ENCODE measurements at regions not wholly inside any gene's neighbourhood (a gene's known extent, or its start where the extent isn't known, plus 50 kb on each side); places are given as distances from the start of the nearest gene placed in this dataset.
A peak's percentile ranks its signal among the peaks of the same experiment; 100 is the strongest.
"Not testable (repeated sequence)": the region's sequence is repeated elsewhere in the genome, so short reads cannot be mapped to it uniquely, and the experiment has no call there.

DNA sequence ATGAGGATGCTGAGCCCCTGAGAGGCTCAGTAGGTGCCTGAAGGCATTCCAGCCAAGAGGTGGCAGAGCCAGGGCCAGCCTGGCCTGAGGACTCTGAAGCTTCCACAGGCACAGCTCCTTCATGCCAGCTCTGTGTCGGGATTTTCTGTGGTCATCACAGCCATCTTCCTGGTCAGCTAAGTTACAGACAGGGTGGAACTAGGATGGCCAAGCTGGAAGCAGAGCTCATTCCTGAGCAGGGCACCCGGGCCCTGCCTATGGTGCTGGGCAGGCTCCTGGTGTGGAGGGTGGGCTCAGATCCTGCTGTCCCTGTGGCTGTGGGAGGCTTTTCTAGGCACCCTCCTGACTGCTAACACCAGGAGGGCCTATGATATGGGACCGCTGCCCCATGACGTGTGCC is 2882.3 kb downstream of the RPIA start:
- not testable (repeated sequence) for H3K36me3 ChIP-seq (ENCODE audit: control insufficient read depth, insufficient read depth, low read length); H3K79me1 ChIP-seq (ENCODE audit: low read length); H2BK5ac ChIP-seq (ENCODE audit: low read length); H3K4ac ChIP-seq (ENCODE audit: low read depth, low read length); H3K23ac ChIP-seq (ENCODE audit: low read length); H3K27ac ChIP-seq (ENCODE audit: low read depth, low read length); H3K79me2 ChIP-seq (ENCODE audit: control insufficient read depth, insufficient read depth, low read length); H3K9ac ChIP-seq (ENCODE audit: low read length); DNase-seq; H2AK5ac ChIP-seq (ENCODE audit: low read length); H3K4me2 ChIP-seq (ENCODE audit: low read length); H2BK15ac ChIP-seq (replicated peaks; ENCODE audit: low read depth); H2BK120ac ChIP-seq (ENCODE audit: low read depth, low read length); H4K5ac ChIP-seq (ENCODE audit: low read length); H3K56ac ChIP-seq (ENCODE audit: low read length); H4K8ac ChIP-seq (ENCODE audit: low read depth, low read length); H3K4me3 ChIP-seq (ENCODE audit: low read length); H3K18ac ChIP-seq (ENCODE audit: low read length); H3K4me1 ChIP-seq (ENCODE audit: control insufficient read depth, low read depth, low read length); H3K27me3 ChIP-seq (ENCODE audit: insufficient read depth, low read length, poor library complexity)
- WGBS (ENCODE audit: extremely low coverage, insufficient coverage, low lambda C conversion rate): no CpG with 5 or more reads among the region's 4 CpGs

GRCh38 chr2:91574255-91574654 is 2882.8 kb downstream of the RPIA start:
- peak; percentile 26 for DNase-seq
- not testable (repeated sequence) for H3K4me1 ChIP-seq (ENCODE audit: control insufficient read depth, low read depth, low read length); H3K4ac ChIP-seq (ENCODE audit: low read depth, low read length)

DNA sequence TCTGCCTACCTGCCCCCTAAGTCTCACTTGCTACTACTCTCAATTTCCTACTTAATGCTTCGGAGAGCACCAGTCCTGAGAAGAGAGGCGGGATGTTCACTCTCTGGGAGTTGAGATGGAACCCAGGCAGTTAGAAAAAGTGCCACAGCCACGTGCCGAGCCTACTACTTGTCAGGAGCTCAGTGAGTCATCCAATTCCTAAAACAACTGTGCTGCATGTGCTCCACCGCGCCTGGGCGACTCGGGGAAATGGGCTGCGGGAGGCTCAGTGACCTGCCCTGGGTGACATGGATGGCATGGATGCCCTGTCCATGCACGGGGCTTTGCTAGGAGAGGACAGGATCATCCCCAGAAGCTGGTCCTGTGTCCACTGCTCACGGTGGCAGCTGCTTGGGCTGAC is 2884.2 kb downstream of the RPIA start:
- H3K79me2 ChIP-seq (ENCODE audit: control insufficient read depth, insufficient read depth, low read length); H3K27me3 ChIP-seq (ENCODE audit: insufficient read depth, low read length, poor library complexity); H3K4me1 ChIP-seq (ENCODE audit: control insufficient read depth, low read depth, low read length); H3K56ac ChIP-seq (ENCODE audit: low read length); H3K36me3 ChIP-seq (ENCODE audit: control insufficient read depth, insufficient read depth, low read length); H3K4me3 ChIP-seq (ENCODE audit: low read length); H3K23ac ChIP-seq (ENCODE audit: low read length); H3K4ac ChIP-seq (ENCODE audit: low read depth, low read length); H4K5ac ChIP-seq (ENCODE audit: low read length); DNase-seq; H4K8ac ChIP-seq (ENCODE audit: low read depth, low read length); H3K18ac ChIP-seq (ENCODE audit: low read length); H2BK120ac ChIP-seq (ENCODE audit: low read depth, low read length); H3K79me1 ChIP-seq (ENCODE audit: low read length); H3K27ac ChIP-seq (ENCODE audit: low read depth, low read length); H3K4me2 ChIP-seq (ENCODE audit: low read length); H2BK5ac ChIP-seq (ENCODE audit: low read length); H3K9ac ChIP-seq (ENCODE audit: low read length); H2BK15ac ChIP-seq (replicated peaks; ENCODE audit: low read depth); H2AK5ac ChIP-seq (ENCODE audit: low read length): not testable (repeated sequence)
- WGBS (ENCODE audit: extremely low coverage, insufficient coverage, low lambda C conversion rate): no CpG with 5 or more reads among the region's 11 CpGs

More at GRCh38 chr2:91574255-91574654, 2882.8 kb downstream of the RPIA start:
- WGBS (ENCODE audit: extremely low coverage, insufficient coverage, low lambda C conversion rate): no CpG with 5 or more reads among the region's 8 CpGs
- not testable (repeated sequence) for H3K23ac ChIP-seq (ENCODE audit: low read length); H4K8ac ChIP-seq (ENCODE audit: low read depth, low read length); H3K18ac ChIP-seq (ENCODE audit: low read length); H3K36me3 ChIP-seq (ENCODE audit: control insufficient read depth, insufficient read depth, low read length); H3K27ac ChIP-seq (ENCODE audit: low read depth, low read length); H3K56ac ChIP-seq (ENCODE audit: low read length); H4K5ac ChIP-seq (ENCODE audit: low read length); H3K4me3 ChIP-seq (ENCODE audit: low read length); H3K79me1 ChIP-seq (ENCODE audit: low read length); H2BK15ac ChIP-seq (replicated peaks; ENCODE audit: low read depth); H3K9ac ChIP-seq (ENCODE audit: low read length); H2BK120ac ChIP-seq (ENCODE audit: low read depth, low read length); H3K4me2 ChIP-seq (ENCODE audit: low read length); H3K79me2 ChIP-seq (ENCODE audit: control insufficient read depth, insufficient read depth, low read length); H3K27me3 ChIP-seq (ENCODE audit: insufficient read depth, low read length, poor library complexity); H2BK5ac ChIP-seq (ENCODE audit: low read length); H2AK5ac ChIP-seq (ENCODE audit: low read length)

DNA sequence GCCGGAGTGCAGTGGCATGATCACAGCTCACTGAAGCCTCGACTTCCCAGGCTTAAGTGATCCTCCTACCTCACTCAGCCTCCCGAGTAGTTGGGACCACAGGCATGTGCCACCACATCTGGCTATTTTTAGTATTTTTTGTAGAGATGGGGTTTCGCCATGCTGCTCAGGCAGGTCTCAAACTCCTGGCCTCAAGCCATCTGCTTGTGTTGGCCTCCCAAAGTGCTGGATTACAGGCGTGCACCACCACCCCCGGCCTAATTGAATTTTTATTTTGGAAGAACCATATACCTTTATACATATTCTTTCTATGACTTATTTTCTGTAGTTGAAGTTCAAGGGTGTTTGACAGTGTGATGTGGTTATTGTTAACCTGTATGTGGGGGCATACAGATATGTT is 2885.9 kb downstream of the RPIA start:
- H3K79me2 ChIP-seq (ENCODE audit: control insufficient read depth, insufficient read depth, low read length); H3K4me3 ChIP-seq (ENCODE audit: low read length); H3K79me1 ChIP-seq (ENCODE audit: low read length); H2BK15ac ChIP-seq (replicated peaks; ENCODE audit: low read depth); H4K8ac ChIP-seq (ENCODE audit: low read depth, low read length); H3K23ac ChIP-seq (ENCODE audit: low read length); H3K27me3 ChIP-seq (ENCODE audit: insufficient read depth, low read length, poor library complexity); H3K36me3 ChIP-seq (ENCODE audit: control insufficient read depth, insufficient read depth, low read length); H3K4me1 ChIP-seq (ENCODE audit: control insufficient read depth, low read depth, low read length); H2BK5ac ChIP-seq (ENCODE audit: low read length); H3K27ac ChIP-seq (ENCODE audit: low read depth, low read length); H3K4me2 ChIP-seq (ENCODE audit: low read length); DNase-seq; H2AK5ac ChIP-seq (ENCODE audit: low read length); H3K4ac ChIP-seq (ENCODE audit: low read depth, low read length); H4K5ac ChIP-seq (ENCODE audit: low read length); H2BK120ac ChIP-seq (ENCODE audit: low read depth, low read length); H3K9ac ChIP-seq (ENCODE audit: low read length); H3K56ac ChIP-seq (ENCODE audit: low read length); H3K18ac ChIP-seq (ENCODE audit: low read length): not testable (repeated sequence)
- WGBS (ENCODE audit: extremely low coverage, insufficient coverage, low lambda C conversion rate): no CpG with 5 or more reads among the region's 6 CpGs

DNA sequence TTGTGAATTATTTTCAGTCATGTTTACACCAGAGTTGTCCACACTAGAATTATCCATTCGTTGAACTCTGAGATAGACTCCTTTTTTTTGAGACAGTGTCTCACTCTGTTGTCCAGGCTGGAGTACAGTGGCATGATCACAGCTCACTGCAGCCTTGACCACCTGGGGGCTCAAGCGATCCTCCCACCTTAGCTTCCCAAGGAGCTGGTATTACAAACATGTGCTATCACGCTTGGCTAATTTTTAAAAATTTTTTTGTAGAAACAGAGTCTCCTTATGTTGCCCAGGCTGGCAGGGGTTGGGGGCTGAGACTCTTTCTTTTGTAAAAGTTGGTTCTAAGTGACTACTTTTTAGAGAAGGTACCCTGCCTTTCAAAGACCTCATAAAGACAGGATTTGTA is 2887.2 kb downstream of the RPIA start:
- not testable (repeated sequence) for H3K4me1 ChIP-seq (ENCODE audit: control insufficient read depth, low read depth, low read length); H3K56ac ChIP-seq (ENCODE audit: low read length); H2BK5ac ChIP-seq (ENCODE audit: low read length); H3K79me2 ChIP-seq (ENCODE audit: control insufficient read depth, insufficient read depth, low read length); H3K27me3 ChIP-seq (ENCODE audit: insufficient read depth, low read length, poor library complexity); H3K79me1 ChIP-seq (ENCODE audit: low read length); H3K4me2 ChIP-seq (ENCODE audit: low read length); DNase-seq; H4K8ac ChIP-seq (ENCODE audit: low read depth, low read length); H2BK120ac ChIP-seq (ENCODE audit: low read depth, low read length); H3K4me3 ChIP-seq (ENCODE audit: low read length); H2BK15ac ChIP-seq (replicated peaks; ENCODE audit: low read depth); H2AK5ac ChIP-seq (ENCODE audit: low read length); H3K4ac ChIP-seq (ENCODE audit: low read depth, low read length); H3K27ac ChIP-seq (ENCODE audit: low read depth, low read length); H3K36me3 ChIP-seq (ENCODE audit: control insufficient read depth, insufficient read depth, low read length); H3K18ac ChIP-seq (ENCODE audit: low read length); H4K5ac ChIP-seq (ENCODE audit: low read length); H3K23ac ChIP-seq (ENCODE audit: low read length); H3K9ac ChIP-seq (ENCODE audit: low read length)
- WGBS (ENCODE audit: extremely low coverage, insufficient coverage, low lambda C conversion rate): no CpG with 5 or more reads among the region's 3 CpGs

DNA sequence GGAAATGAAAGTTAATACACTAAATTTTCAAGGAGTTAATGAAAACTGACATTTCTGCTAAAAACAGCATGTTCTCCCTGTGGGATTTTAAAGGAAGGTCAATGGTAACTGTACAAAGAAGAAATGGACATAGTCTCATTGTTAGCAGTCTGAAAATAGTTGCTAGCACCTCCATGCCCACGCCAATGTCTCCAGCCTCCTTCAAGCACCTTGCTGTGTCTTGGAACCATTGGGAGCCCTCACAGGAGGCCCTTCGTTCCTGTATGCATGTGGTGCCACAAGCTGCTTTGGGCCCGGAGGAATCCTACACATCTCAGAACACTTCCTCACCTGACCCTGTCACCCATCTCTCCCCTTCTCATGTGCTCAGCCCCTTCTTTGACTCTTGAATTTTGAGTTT is 2888.1 kb downstream of the RPIA start:
- H4K8ac ChIP-seq (ENCODE audit: low read depth, low read length); H3K4ac ChIP-seq (ENCODE audit: low read depth, low read length); H2BK120ac ChIP-seq (ENCODE audit: low read depth, low read length); H2BK5ac ChIP-seq (ENCODE audit: low read length); DNase-seq; H3K18ac ChIP-seq (ENCODE audit: low read length); H3K4me3 ChIP-seq (ENCODE audit: low read length); H3K79me2 ChIP-seq (ENCODE audit: control insufficient read depth, insufficient read depth, low read length); H3K9ac ChIP-seq (ENCODE audit: low read length); H2BK15ac ChIP-seq (replicated peaks; ENCODE audit: low read depth); H3K79me1 ChIP-seq (ENCODE audit: low read length); H3K27me3 ChIP-seq (ENCODE audit: insufficient read depth, low read length, poor library complexity); H3K4me2 ChIP-seq (ENCODE audit: low read length); H3K4me1 ChIP-seq (ENCODE audit: control insufficient read depth, low read depth, low read length); H3K27ac ChIP-seq (ENCODE audit: low read depth, low read length); H2AK5ac ChIP-seq (ENCODE audit: low read length); H4K5ac ChIP-seq (ENCODE audit: low read length); H3K36me3 ChIP-seq (ENCODE audit: control insufficient read depth, insufficient read depth, low read length); H3K56ac ChIP-seq (ENCODE audit: low read length); H3K23ac ChIP-seq (ENCODE audit: low read length): not testable (repeated sequence)
- WGBS (ENCODE audit: extremely low coverage, insufficient coverage, low lambda C conversion rate): no CpG with 5 or more reads among the region's 3 CpGs
